Colonic mucosa (tissue), 4 donors: ENCODE measurements at regions not wholly inside any gene's neighbourhood (a gene's known extent, or its start where the extent isn't known, plus 50 kb on each side); places are given as distances from the start of the nearest gene placed in this dataset.
"Not testable (repeated sequence)": the region's sequence is repeated elsewhere in the genome, so short reads cannot be mapped to it uniquely, and the experiment has no call there.

ENCODE experiments used
- DNase-seq: peaks from one replicate; pipeline ENCODE4 v3.0.0-alpha.2; 2020
- H3K27ac ChIP-seq: fragments of 200-600 bp; one replicate; pipeline ENCODE4 v1.8.0; 2021
- H3K27me3 ChIP-seq: fragments of 200-600 bp; one replicate; pipeline ENCODE4 v1.8.0; 2021
- H3K36me3 ChIP-seq: fragments of 200-600 bp; one replicate; pipeline ENCODE4 v1.8.0; 2021
- H3K4me1 ChIP-seq: fragments of 200-600 bp; one replicate; pipeline ENCODE4 v1.8.0; 2021; ENCODE audit warnings: mild to moderate bottlenecking
- H3K4me3 ChIP-seq: fragments of 200-600 bp; one replicate; pipeline ENCODE4 v1.8.0; 2021
- H3K9ac ChIP-seq, 2 donors: one replicate each; pipeline ENCODE4 v1.7.0; 2013; ENCODE audit warnings: control low read depth in 2 of 2, low read depth in 2 of 2, low read length in 2 of 2
- H3K9me3 ChIP-seq: fragments of 200-600 bp; one replicate; pipeline ENCODE4 v1.8.0; 2021
- intact Hi-C: fragments of 100-400 bp; cut with DNase I; formaldehyde crosslinking; loops from one replicate; pipeline ENCODE4 v1.14.1; 2022
- TF ChIP-seq, protein P1 (sequence below): fragments of 200-600 bp; IDR thresholded peaks from one replicate; pipeline ENCODE4 v1.8.0; 2022; ENCODE audit warnings: antibody characterized with exemption, mild to moderate bottlenecking
- donor health status: healthy.
- donor health status: DM: no; HTN: no; CAD: no.
- donor health status: DM: no; HTN: no; CAD: no.

DNA sequence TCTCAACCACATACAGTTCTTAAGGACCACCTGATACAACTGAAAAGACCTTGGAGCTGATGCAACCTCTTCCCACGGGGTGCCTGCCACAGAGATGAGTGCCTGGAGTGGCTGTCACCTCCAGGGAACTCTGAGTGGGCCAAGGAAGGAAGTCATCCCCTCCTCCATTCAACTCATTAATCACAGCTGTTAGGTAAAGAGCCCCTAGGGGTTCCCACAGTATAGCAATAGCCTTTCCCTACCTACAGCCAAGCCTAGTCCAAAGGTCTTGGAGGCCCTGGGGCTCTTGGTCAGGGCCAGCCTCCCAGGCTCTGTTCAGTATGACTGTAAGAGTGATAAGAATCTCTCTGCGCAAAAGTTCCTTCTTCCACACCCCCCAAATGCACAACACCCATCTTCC lies 70.4 kb upstream of the NFE2L3 start:
- no peak overlapping the region for H3K9ac ChIP-seq

DNA sequence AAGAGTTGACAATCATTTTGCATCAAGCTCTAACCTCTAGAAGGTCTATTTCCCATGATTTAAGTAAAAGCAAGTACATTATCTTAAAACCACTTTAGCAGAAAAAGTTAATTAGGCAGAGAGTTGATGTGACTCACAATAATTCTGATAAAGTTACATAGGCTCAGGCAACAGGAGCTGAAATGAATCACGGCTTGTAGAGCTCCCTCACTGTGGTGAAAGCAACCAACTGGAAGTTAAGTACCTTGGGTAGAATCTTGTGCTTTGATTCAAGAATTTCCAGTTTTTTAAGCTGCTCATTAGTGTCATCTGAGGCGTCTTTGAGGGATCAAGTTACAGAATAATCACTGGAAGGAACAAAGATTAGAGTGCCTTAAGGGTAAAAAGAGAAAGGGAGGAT lies 68.9 kb upstream of the NFE2L3 start:
- Histone ChIP-seq H3K9me3 (no peaks in the 10 kb centered on the region), H3K4me3 (no peak overlapping the region), H3K4me1 (peaks cover 4% of the 10 kb centered on the region), H3K9ac (no peak overlapping the region), H3K36me3 (no peaks in the 10 kb centered on the region), H3K27ac (no peak overlapping the region), H3K27me3 (no peaks in the 10 kb centered on the region)
- TF ChIP-seq, protein P1, sequence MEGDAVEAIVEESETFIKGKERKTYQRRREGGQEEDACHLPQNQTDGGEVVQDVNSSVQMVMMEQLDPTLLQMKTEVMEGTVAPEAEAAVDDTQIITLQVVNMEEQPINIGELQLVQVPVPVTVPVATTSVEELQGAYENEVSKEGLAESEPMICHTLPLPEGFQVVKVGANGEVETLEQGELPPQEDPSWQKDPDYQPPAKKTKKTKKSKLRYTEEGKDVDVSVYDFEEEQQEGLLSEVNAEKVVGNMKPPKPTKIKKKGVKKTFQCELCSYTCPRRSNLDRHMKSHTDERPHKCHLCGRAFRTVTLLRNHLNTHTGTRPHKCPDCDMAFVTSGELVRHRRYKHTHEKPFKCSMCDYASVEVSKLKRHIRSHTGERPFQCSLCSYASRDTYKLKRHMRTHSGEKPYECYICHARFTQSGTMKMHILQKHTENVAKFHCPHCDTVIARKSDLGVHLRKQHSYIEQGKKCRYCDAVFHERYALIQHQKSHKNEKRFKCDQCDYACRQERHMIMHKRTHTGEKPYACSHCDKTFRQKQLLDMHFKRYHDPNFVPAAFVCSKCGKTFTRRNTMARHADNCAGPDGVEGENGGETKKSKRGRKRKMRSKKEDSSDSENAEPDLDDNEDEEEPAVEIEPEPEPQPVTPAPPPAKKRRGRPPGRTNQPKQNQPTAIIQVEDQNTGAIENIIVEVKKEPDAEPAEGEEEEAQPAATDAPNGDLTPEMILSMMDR, result no peak
- no peak for DNase-seq
- intact Hi-C loops, result no loop called here

More for the DNA sequence above, 70.4 kb upstream of the NFE2L3 start:
- H3K9me3 ChIP-seq, result no peaks in the 10 kb centered on the region
- no peaks in the 10 kb centered on the region for H3K36me3 ChIP-seq
- H3K4me3 ChIP-seq, result no peak overlapping the region
- peaks cover 4% of the 10 kb centered on the region for H3K4me1 ChIP-seq
- intact Hi-C loops, result no loop called here
- TF ChIP-seq, protein P1, result no peak
- no peaks in the 10 kb centered on the region for H3K27me3 ChIP-seq
- H3K27ac ChIP-seq, result no peak overlapping the region
- peak; percentile 44 for DNase-seq

DNA sequence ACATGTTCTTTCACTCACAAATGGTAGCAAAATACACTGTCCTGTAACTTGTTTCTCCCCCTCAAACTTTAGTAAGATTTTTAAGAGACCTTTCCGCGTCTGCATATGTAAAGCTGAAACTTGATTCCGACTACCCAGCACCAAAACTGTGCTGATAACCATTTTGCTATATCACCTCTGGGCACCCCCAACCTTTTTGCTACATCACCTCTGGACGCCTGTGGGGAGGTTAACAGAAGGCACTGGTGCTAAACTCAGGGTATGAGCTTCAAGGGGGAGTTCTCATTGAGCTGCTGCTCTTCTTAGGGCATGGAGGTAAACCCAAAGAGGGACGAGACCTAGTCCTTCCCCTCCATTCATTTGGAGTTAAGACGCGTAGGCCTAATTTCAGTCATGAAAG lies 67.6 kb upstream of the NFE2L3 start:
- DNase-seq, result no peak
- Histone ChIP-seq H3K9ac (no peak overlapping the region), H3K9me3 (no peaks in the 10 kb centered on the region), H3K27me3 (no peaks in the 10 kb centered on the region), H3K4me3 (no peak overlapping the region), H3K27ac (no peak overlapping the region), H3K36me3 (no peaks in the 10 kb centered on the region), H3K4me1 (no peaks in the 10 kb centered on the region)
- TF ChIP-seq, protein P1, result no peak
- intact Hi-C loops, result no loop called here

DNA sequence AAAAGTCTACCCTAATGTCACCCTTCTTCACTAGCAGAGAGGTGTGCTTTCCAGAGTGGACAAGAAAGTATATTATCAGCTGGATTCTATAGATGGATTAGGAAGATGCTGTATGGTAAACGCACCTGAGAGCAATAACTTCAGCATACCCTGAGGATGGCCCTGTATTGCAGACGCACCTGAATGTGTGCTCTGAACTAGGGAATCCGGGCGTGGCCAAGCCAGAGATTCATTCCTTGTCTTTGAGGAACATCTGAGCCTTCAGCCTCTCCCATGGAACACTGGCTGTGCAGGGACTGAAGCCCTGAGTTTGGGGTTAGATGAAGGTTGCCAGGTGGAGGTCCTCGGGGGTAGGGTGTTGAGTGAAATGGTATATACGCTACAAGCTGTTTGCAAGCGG lies 66.2 kb upstream of the NFE2L3 start:
- Histone ChIP-seq H3K27me3 (no peaks in the 10 kb centered on the region), H3K27ac (no peak overlapping the region), H3K36me3 (no peaks in the 10 kb centered on the region), H3K9me3 (no peaks in the 10 kb centered on the region), H3K4me1 (peaks cover 3% of the 10 kb centered on the region), H3K9ac (no peak overlapping the region), H3K4me3 (no peak overlapping the region)
- no peak for DNase-seq
- intact Hi-C loops, result no loop called here
- TF ChIP-seq, protein P1, result no peak

DNA sequence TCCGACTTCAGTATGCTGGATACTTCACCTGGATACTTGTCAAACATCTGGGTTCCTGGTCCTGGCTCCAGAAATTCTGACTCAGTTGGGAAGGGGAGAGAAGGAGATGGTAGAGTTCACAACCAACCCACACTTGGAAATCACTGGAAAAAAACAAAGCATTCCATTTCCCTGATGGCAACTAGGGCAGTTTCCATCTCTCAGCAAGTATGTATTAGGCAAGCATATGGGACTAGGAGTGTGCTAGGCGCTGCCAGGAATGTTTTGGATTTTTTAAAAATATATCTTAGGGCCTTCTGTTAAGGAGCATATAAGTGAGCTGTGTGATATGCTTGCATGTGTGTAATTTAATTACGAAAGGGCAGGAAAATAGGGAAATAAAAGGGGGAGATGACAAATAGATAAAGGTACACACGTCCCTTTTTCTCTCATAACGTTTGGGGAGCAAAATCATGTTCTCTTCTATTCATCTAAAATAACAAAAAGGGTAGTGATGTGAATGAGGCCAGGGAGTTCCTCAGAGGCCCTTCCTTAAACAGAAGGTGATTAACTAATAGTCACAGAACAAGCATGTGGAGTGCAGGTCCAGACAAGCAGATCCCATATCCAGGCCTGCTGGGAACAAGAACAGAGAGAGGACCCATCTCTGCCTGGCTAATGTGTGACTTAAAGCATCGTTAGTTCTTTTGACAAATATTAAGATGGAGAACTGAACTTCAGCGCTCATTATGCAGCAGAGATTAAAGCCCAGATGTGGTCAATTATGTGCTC lies 64.5 kb upstream of the NFE2L3 start:
- H3K9me3 ChIP-seq, result no peaks in the 10 kb centered on the region
- H3K4me1 ChIP-seq, result peaks cover 5% of the 10 kb centered on the region
- no peaks in the 10 kb centered on the region for H3K36me3 ChIP-seq
- TF ChIP-seq, protein P1, result no peak
- DNase-seq, result no peak
- intact Hi-C loops, result no loop called here
- H3K27me3 ChIP-seq, result no peaks in the 10 kb centered on the region
- no peak overlapping the region for H3K4me3 ChIP-seq
- no peak overlapping the region for H3K9ac ChIP-seq
- H3K27ac ChIP-seq, result no peak overlapping the region

DNA sequence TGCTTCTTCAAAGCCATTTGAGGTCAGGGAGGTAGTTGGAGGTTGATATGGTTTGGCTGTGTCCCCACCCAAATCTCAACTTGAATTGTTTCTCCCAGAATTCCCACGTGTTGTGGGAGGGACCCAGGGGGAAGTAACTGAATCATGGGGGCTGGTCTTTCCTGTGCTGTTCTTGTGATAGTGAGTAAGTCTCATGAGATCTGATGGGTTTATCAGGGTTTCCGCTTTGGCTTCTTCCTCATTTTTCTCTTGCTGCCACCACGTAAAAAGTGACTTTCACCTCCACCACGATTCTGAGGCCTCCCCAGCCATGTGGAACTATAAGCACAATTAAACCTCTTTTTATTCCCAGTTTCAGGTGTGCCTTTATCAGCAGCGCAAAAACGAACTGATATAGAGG lies 62.5 kb upstream of the NFE2L3 start:
- H3K27ac ChIP-seq, intact Hi-C loops, H3K9ac ChIP-seq: not testable (repeated sequence)

More for the DNA sequence above, 62.5 kb upstream of the NFE2L3 start:
- not testable (repeated sequence) for H3K9me3 ChIP-seq, H3K4me1 ChIP-seq, H3K4me3 ChIP-seq, H3K36me3 ChIP-seq, H3K27me3 ChIP-seq, DNase-seq
